Stimulated activated CD4-positive, alpha-beta T cell treated with anti-CD3 and anti-CD28 coated beads, Interleukin-4, amount 100 ng/mL, for 48 hours (primary cell): ENCODE measurements at regions not wholly inside any gene's neighbourhood (a gene's known extent, or its start where the extent isn't known, plus 50 kb on each side); places are given as distances from the start of the nearest gene placed in this dataset.

Experiments used
- DNase-seq, 2 donors: peaks; one replicate each; pipeline ENCODE4 v3.0.0-alpha.2; 2020; ENCODE audit warnings: low read depth in 2 of 2

- DNase-seq: no peak
These were observed 225.3 kb upstream of the LNX1 start for GRCh38 chr4:53816561-53816960.

- no peak for DNase-seq
These were observed 224.0 kb upstream of the LNX1 start for GRCh38 chr4:53815281-53815680.

GRCh38 chr4:53813998-53814397 lies 222.7 kb upstream of the LNX1 start:
- no peak for DNase-seq

DNA sequence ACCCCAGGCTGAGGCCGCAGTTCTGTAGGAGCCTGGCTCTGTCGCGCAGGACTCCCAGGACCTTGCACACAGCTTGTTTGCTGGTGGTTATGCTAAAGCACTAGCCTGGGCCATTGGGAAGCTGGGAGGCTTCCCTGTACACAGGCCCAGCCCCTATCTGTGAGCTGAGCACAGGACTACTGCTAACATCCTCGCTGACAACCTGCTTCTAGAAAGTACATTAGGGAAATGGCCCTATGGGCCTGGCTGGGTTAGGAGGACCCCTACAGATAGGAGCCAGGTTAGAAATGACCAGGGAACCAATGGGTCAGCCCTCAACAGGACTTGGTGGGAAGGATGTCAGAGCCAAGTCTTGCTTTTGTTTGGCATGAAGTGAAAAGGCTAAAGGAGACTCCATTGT lies 219.4 kb upstream of the LNX1 start:
- DNase-seq: no peak

DNA sequence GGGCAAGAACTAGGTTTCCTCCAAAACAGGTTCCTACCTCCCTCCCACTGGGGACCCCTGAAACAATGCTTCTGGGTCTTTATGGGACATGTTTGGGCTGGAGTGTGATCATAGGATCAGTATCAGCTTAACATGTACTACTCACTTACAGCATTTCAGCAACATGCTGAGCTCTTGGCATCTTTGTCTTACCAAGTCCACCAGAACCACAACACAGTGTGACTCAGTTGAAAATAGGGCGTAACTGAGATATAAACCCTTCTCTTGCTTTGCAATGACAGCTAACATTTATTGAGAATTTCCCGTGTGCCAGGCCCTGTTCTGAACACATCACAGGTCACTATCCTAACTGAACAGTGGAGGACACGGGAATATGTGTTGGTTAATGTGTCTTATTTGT lies 218.5 kb upstream of the LNX1 start:
- no peak for DNase-seq

GRCh38 chr4:53805291-53805690 lies 214.0 kb upstream of the LNX1 start:
- DNase-seq: no peak

DNA sequence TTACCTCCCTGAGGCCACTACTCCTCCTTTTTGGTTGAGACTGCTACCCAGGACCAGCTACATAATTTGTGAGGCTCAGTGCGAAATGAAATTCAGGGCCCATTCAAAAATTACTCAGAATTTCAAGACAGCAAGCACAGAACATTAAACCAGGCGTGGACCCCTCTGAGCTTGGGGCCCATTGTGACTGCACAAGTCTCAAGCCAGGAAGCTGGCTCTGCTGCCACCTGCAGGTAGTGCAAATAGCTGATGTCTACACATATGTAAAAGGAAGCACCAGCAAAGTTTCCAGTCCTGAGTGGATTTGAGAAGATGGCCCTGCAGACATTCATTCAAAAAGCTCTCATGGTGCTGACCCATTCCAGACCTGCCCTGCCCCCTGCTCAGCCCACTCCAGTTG lies 213.4 kb upstream of the LNX1 start:
- peak; percentile 4 to 6 for DNase-seq

DNA sequence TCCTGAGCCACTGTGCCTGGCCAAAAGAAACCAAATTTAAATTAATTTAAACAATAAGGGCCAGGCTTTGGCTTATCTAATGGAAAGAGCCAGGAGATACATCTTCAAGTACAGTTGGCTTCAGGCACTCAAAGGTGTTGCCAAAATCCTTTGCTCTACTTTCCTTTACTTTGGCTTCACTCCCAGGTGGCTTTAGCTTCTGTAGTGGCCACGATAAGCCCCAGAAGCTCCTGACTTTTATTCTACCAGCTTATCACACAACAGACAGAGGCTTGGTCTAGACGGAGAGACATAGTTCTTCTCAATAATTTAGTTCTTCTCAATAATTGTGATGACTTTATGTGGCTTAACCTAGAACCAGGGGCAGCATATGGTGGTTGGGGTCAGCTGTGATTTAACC lies 211.2 kb upstream of the LNX1 start:
- DNase-seq: no peak

- no peak for DNase-seq
These were observed 210.1 kb upstream of the LNX1 start for GRCh38 chr4:53801373-53801772.

GRCh38 chr4:53800741-53801140 lies 209.5 kb upstream of the LNX1 start:
- no peak for DNase-seq

DNA sequence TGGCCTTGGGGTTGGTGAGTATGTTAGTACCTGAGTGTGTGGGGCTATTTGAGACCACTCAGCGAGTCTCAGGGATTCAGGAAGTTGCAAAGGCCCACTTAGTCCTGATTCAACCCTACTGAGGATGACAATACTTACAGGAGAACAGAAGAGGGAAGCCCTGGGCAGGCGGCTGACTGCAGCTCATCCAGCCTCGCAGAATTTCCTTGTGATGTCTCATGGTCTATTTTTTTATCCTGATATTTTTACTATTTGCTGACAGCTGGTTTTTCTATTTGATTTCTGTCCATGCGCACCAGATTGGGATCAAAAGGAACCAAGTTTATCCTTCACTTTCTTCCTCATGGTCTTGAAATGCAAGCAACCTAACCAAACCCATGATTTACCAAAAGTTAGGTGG lies 201.8 kb upstream of the LNX1 start:
- DNase-seq: no peak

- no peak for DNase-seq
These were observed 199.0 kb upstream of the LNX1 start for GRCh38 chr4:53790286-53790685.

GRCh38 chr4:53788621-53789020 lies 197.3 kb upstream of the LNX1 start:
- no peak for DNase-seq

DNA sequence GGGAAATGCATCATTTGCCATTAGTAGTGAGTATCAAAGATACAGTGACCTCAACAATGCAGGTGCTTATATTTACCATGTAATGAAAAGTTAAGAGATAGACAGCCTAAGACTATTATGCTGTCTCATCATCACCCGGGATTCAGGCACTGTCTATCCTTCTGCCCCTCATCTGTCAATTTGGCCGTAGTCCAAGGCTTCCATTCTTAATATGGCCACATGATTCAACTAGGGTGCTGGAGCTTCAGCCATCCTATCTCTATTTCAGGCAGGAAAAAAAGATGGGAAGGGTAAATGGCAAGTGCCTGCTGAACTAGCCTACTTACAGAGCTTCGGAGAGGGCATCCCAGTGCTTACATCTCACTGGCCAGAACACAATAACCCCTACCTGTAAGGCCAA lies 196.7 kb upstream of the LNX1 start:
- DNase-seq: no peak

DNA sequence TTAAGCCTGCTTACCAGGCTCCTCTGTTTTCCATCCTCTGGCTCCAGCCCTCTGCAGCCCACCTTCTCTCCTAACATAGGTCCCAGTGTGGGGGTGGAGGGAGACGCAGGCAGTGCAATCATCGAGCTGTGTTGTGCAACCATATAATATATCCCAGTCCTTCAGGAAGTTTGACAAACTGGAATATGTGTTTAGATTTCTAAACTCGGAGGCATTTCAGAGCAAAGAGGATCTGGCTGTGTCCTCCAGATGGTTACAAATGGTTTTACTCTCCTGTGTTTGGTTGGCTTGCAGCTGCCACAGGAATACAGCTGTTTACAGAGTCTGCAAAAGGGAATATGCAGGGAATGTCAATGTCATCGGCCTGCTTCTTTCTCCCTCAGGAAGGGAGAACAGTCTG lies 195.3 kb upstream of the LNX1 start:
- DNase-seq: no peak

- DNase-seq: no peak
These were observed 194.7 kb upstream of the LNX1 start for GRCh38 chr4:53785996-53786395.

- DNase-seq: no peak
These were observed 192.8 kb upstream of the LNX1 start for GRCh38 chr4:53784112-53784511.

- no peak for DNase-seq
These were observed 192.0 kb upstream of the LNX1 start for GRCh38 chr4:53783208-53783859.

- DNase-seq: no peak
These were observed 191.2 kb upstream of the LNX1 start for GRCh38 chr4:53782458-53782845.

GRCh38 chr4:53781629-53782457 lies 190.6 kb upstream of the LNX1 start:
- no peak for DNase-seq

GRCh38 chr4:53780736-53781400 lies 189.6 kb upstream of the LNX1 start:
- DNase-seq: no peak

GRCh38 chr4:53779025-53779424 lies 187.7 kb upstream of the LNX1 start:
- DNase-seq: no peak

- no peak for DNase-seq
These were observed 186.9 kb upstream of the LNX1 start for GRCh38 chr4:53778155-53778554.
